Fibroblast of skin of scalp (primary cell): ENCODE measurements at regions not wholly inside any gene's neighbourhood (a gene's known extent, or its start where the extent isn't known, plus 50 kb on each side); places are given as distances from the start of the nearest gene placed in this dataset.

ENCODE experiments used
- DNase-seq: peaks from one replicate; pipeline ENCODE4 v3.0.0-alpha.2; 2013

DNA sequence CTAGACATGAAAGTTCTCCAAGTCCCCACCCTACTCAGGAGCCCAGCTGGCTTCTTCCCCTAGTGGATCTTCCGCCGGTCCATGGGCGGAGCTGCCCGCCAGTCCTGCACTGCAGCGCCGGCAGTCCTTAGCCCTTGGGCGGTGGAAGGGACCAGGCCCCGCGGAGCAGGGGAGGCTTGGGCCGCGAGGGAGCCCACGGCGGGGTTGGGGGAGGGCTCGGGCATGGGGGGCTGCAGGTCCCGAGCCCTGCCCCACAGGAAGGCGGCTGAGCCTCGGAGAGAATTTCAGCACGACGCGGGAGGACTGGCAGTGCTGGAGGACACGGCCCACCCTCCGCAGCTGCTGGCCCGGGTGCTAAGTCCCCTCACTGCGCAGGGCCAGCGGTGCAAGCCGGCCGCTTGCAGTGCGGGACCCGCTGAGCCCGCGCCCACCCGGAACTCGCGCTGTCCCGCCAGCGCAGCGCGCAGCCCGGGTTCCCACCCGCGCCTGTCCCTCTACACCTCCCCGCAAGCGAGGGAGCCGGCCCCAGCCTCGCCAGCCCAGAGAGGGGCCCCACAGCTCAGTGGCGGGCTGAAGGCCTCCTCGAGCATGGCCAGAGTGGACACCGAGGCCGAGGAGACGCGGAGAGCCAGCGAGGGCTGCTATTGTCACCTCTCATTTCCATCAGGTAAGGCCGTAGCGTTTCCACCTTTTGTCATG is 1398.6 kb downstream of the MRPL39 start:
- DNase-seq = no peak

DNA sequence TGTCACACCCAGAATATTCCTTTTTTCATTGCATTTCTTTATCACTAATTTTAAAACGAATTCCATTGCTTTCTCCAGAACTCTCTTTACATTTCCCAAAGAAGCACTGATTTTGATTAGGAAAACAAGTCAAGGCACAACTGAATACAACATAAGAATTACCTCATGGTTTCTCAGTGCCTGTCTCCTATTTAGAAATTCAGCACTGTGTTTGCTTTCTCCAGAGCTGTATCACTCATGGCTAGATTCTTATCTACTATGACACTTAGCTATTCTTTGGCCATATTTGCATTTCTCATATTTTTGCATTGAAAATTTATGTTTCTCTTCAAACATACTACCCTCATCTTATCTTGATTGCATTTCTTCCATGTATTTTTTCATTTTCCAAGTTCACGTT is 1402.0 kb downstream of the MRPL39 start:
- no peak for DNase-seq

DNA sequence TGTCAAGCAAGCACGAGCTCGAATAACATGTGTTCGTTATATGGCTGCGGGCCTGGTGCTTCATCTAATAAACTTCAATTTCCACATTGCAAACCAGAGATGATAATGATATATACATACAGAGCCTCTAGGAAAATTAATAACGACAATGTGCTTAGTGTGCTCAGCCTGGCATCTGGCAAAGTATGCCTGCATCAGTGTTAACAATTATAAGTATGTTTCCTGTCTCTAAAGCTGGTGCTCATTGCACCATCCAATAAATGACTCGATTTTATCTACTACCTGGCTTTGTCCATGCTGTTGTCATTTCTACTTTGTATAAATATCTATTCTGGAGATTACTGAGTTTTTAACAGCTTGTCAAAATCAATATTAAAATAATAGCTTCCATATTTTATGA is 1402.6 kb downstream of the MRPL39 start:
- no peak for DNase-seq

DNA sequence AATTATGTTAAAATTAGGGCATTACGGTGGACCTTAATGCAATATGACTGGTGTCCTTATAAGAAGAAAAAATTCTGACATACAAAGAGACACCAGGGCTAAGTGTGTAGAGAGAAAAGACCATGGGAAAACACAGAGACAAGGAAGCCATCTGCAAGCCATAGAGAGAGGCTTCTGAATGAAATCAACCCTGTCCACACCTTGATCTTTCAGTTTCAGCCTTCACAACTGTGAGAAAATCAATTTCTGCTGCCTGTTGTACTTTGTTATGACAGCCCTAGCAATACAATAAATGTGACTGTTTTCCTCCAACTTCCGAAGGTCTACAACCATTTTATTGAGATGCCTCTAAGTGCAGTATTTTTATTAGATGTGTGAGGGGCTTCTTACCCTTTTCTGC is 1407.2 kb downstream of the MRPL39 start:
- DNase-seq = no peak

DNA sequence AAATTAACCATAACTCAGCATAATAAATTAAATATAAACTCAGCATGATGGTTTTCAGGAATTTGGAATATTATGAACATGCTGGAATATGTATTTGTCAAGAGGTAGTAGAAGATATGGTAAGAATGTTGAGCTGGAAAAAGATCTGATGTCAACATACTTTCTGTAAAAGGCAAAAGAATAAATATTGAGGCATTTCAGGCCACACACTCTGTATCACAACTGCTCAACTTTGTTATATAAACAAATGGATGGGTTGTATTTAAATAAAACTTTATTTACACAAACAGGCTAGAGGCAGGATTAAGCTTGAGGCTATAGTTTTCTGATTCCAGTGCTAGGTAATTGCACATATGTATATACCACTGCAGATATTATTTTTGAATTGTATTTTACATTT is 1409.4 kb downstream of the MRPL39 start:
- peak; percentile 72 for DNase-seq

DNA sequence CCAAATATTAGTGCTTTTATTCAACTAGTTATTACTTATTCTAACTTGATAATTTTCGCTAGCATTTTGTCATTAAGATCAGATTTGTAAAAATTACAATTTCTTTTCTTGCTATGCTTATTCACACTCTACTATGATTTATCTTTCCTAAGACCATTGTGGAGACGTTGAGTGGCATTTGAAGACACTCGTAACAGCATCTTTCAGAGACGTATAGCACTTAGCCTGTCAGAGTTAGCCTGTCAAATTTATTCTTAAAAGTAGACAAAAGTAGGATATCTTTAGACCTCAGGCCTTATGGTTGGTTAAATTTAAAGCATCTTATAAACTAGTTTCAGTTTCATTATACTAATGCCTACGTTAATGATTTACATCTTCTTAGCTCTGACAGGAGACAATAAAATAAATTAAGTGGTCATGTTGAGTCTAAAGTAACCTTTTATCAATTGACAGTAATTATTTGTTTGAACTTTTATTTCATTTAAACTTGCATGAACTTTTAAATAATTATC is 1410.1 kb downstream of the MRPL39 start:
- DNase-seq = no peak

DNA sequence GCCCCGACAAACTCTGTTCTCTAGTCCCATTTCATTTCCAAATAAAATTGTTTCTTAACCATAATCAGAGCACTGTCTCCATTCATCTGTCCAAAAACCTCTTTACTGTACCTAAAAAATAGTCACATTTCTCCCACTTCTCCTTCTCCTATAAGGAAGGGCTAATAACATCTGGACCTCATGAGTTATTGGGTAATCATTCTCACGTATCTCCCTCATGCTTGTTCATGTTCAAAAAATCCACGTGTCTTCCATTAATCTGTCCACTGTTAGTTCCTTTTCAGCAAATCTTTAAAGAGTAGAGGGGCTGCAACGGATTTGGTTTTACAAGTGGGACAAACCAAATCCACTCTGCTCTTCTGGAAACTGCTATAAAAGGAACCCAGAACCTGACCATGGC is 1418.8 kb downstream of the MRPL39 start:
- DNase-seq = peak; percentile 40

DNA sequence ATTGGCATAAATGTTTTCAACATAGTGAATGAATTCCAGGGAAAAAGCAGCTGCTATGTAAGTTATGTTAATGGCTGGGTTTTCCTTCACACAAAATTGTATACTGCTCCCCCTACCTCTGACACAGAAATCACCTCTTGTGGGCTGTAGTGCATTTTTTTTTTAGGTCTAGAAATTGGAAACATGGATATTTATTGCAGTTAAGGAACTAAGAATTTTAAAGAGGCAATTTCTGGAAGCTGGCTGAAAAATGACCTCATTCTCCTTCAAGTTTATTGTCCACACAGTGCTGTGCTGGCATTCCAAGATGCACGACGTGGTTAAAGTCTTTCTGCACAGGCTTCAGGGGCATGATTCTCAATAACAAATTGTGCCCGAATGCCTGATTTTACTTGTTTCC is 1424.2 kb downstream of the MRPL39 start:
- DNase-seq = peak; percentile 27

DNA sequence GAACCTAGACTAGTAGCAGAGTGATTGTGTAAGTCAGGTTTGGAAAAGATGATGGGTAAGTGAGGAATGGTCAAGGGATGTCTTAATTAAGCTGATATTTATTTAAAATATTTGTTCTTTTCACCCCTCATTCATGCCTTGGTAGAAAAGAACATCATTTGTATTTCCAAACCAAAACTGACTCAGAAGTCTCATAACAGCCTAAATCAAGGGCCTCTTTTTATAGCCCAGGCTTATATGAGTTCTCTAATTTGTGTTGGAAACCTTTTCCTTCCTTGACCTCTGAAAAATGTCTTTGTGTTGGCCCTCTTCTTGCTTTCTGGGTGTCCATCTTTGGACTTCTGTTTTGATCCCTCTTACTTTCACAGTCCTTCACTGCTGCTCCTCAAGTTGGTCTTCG is 1428.2 kb downstream of the MRPL39 start:
- no peak for DNase-seq

DNA sequence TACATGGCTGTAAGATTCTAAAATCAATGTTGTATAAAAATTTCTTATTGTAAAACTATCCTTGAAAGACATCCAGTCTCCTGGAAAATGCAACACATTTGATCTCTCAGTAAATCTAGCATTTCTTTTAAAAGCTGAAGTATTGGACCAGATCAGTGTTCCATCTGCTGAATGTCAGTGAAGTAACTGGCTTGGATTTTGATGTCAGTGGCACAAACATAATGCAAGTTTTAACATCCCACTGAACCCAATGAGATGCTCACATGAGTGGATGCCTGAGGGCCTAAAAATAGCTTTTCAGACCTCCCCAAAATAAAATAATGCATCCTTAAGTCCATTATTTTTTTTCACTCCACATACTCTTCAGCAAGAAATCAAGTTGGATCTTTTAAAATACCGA is 1432.2 kb downstream of the MRPL39 start:
- DNase-seq = no peak

DNA sequence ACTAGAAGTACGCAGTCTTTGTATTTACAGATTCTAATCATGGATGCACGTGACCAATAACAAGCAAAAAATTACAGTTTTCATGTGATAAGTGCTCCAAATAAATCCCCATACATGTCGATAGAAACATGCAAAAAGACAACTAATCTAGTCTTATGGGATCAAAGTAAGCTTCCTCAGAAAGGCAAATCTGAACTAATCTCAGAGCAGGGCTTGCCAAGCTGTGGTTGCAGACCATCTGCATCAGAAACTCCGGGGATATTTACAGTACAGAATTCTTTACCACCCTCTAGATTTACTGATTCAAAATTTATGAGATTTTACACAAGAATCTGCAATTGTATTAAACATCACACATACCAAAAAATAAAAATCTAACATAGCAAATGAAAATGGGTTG is 1435.5 kb downstream of the MRPL39 start:
- no peak for DNase-seq

DNA sequence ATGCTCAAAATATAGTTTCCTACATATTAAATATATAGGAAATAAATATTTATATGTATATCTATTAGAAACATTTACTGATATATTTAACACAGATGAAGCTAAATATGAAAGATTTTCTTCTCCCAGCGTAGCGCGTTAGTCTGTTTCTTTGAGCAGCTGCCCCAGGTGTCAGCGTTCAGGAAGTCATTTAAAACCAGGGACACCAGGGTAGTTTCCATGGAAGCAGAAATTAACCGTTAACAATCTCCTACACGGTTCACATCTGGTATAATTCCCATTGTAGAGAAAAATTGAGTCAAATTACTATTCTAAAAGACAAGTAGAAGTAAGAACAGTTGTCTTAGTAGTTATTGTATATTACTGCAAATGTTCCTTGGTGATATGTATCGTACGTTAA is 1443.7 kb downstream of the MRPL39 start:
- no peak for DNase-seq

DNA sequence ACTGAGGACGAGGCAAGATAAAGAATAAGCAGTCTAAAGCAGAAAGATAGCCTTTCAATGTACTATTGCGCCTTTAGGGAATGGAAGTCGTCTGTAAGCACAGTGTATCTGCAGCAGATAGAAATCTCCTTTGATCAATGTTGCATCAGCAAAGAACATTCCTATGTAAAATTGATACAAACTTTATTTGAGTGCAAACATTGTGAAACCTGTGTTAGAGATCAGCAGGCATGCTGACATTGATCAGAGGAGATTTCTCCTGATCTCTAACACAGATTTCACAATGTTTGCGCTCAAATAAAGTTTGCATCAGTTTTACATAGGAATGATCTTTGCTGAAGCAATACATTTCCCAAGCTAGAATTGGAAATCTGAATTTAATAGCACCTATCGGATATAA is 1446.8 kb downstream of the MRPL39 start:
- DNase-seq = no peak

DNA sequence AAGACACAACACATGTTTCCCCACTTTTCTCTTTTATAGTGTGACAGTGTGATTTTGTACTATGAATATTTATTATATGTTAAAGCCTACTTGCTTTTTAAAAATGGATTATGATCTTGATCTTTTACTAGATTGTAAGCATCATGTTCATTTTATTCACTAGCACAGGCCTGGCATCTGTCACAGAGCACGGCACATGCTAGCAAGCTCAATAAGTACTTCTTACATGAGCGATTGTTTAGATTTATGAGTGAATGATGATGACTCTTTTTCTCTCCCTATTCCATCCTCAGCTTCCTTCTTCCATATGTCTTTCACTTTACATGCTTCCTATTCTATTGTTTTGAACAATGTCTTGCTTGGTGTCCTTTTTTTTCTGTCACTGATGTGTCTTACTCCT is 1454.1 kb downstream of the MRPL39 start:
- DNase-seq = no peak

DNA sequence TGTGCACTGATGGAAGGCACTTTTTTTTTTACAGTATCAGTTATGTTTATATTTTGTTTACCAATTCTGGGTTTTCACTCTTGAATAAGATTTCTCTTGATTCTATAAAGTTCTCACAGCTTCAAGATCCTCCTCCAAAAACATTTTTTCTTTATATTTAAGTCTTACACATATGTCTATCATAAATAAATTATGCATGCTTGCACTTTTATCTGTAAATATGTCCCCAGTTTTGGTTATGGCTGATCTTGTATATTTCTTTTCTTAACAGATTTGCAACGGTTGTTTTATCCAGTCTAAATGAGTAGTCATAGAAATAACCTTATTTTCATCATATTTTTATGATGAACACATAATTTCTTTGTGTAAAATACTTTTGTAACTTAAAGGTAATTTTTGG is 1456.5 kb downstream of the MRPL39 start:
- DNase-seq = no peak

DNA sequence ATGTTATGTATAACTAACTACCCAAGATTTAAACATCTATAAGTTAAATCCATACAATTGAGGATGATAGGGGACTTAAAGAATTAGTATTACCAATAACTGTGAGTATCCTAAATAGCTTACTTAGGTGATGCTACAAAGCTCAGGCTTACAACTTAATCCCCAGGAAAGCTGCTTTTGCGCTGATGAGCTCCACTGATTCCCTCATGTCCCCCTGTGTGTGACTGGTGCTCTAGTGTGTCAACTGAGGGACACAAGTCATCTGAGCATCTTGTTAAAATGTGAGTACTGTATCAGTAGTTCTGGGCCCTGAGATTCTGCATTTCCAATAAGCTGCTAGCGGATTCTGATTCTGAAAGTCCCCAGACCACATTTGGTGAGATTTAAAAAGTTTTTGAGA is 1458.8 kb downstream of the MRPL39 start:
- no peak for DNase-seq

DNA sequence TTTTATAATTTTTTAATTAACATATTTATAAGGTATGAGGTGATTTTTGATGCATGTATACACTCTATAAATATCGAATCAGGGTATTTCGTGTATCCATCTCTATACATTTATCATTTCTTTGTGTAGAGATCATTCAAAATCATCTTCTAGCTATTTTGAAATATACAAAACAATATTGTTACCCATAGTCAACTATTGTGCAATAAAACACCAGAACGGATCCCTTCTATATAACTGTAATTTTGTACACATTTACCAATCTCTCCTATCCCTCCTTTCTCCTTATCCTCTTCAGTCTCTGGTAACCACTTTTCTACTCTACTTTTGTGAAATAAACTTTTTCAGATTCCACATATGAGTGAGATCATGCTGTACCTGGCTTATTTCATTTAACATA is 1459.6 kb downstream of the MRPL39 start:
- DNase-seq = no peak

DNA sequence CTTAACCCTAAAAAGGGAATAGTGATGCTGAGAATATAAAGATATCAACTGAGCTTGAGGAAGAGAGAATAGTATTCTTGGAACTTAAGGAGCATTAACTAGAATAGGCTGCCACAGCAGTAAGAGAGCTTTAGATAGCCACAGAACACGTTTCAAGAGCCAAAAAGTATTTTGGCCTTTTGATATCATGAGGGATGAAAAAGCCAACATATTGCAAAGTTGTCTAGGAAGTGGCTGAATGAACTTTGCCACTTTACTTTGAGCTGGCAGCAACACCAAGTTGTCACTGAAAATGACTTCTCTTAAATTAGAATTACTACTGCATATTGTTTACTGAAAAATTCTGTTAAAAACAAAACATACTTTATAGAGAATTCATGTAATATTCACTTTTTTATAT is 1476.2 kb downstream of the MRPL39 start:
- DNase-seq = no peak

DNA sequence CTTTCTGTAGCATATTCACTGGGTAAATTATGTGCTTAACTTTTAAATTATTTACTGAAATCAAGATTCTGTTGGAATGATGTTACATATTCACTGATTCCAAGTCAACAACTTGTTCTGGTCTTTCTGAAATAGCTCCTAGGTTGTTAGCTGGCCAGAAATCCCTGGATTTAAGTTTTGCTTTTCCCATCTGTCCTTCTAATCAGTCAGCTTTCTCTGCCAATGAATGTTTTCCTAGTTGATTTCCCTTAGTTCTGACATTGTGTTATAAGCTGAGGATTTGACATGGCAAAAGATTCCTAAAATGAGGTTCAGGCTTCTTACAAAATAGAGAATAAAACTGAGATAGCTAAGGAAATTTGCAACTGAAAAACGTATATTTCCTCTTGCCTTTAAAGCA is 1479.6 kb downstream of the MRPL39 start:
- peak; percentile 3 for DNase-seq

DNA sequence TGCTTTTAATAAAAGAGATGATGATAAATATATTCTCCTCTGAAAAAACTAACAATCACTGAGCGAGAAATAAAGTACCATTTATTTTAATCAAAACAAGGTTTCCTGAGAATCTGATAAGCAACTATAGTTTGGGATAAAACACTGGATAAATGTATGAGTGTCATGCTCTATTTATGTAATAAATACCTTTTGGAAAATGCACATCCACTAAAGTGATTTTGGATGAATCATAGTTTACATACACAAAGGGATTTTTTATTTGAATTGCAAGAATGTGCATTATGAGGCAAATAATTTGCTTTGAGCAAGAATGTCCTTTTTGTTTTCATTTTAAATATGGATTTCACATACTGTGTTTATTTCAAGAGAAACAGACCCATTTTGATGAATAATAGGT is 1483.5 kb downstream of the MRPL39 start:
- DNase-seq = peak; percentile 47

DNA sequence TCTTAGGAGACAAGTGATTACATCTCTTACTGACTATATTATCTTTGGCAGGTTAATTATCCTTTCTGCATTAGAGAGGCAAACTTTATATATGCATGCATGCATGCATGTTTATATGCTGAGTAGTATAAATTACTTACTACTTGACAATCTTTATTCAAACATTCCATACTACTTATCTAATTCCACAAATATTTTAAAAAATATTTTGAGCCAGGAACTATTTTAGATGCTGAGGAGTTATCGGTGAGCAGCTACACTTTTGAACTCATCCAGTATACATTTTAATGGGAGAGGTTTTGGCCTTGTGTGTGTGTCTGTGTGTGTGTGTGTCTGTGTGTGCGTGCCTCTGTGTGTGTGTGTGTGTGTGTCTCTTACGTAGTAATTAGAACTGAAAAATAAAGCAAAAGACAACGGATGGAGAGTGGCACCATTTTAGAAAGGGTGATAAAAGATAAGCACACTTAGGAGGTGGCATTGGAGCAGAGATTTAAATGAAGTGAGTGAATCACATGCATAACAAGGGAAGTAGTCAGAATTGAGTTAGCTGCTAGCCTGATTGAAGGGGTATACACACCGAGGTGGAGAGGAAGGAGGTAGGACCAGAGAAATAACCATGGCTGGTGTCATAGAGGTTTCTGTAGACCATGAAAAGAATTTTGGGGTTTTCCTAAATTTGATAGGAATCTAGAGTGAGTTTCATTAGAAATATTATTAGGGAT is 1488.4 kb downstream of the MRPL39 start:
- DNase-seq = peak; percentile 74

DNA sequence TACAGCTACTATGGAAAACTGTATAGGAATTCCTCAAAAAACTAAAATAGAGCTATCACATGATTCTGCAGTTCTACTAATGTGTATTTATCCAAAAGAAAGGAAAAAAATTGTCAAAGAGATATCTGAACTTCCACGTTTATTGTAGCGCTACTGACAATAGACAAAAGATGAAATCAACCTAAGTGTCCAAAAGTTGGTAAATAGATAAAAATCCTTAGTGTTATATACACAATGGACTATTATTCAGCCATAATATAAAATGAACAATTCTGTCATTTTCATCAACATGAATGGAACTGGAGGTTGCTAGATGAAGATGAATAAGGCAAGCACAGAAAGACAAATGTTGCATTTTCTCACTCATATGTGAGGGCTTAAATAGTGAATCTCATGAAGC is 1492.1 kb downstream of the MRPL39 start:
- no peak for DNase-seq

DNA sequence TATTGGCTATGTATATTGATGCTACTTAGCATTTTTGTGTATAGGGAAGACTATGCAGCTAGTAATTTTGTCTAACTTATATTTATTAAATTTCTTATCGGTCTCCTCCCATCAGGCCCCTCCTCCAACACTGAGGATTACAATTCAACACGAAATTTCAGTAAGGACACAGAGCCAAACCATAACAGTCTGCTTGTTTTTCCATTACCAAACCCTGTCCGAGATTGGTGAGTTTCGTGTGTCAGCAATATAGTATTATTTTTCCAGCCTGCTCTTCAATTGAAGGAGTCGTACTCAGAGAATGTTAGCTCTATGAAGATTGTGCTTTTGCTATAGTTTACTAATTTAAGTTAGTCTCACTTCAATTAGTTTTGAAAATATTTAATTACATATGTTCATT is 1495.3 kb downstream of the MRPL39 start:
- DNase-seq = peak; percentile 39

DNA sequence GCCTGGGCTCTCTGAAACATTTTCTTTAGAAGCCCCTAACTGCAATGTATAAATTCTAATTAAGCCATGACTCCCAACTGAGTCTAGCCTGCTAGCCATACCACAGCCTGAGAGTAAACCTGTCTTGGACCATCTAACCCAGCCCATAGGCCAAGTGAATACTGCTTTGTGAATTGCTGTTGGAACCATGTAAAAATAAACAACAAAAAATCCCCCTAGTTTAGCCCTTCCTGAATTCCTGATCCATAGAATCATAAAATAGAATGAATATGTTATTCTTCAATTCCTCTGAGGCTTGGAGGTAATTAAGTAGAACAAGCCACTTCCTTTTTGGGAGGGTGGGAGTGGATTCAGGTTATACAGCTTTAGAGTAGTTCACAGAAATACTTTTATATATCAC is 1496.4 kb downstream of the MRPL39 start:
- DNase-seq = peak; percentile 67
